ENCODE measurements at regions not wholly inside any gene's neighbourhood (a gene's known extent, or its start where the extent isn't known, plus 50 kb on each side); places are given as distances from the start of the nearest gene placed in this dataset.
"Not testable (repeated sequence)": the region's sequence is repeated elsewhere in the genome, so short reads cannot be mapped to it uniquely, and the experiment has no call there.

- in situ Hi-C loops (cut with HindIII; ENCODE audit: low sequenced_read_pairs), result no loop called here
These were observed 195.9 kb downstream of the ACKR3 start for GRCh38 chr2:236765478-236765877.

GRCh38 chr2:236766850-236767249 lies 197.2 kb downstream of the ACKR3 start:
- in situ Hi-C loops (cut with HindIII; ENCODE audit: low sequenced_read_pairs), result no loop called here

GRCh38 chr2:236767941-236768340 lies 198.3 kb downstream of the ACKR3 start:
- in situ Hi-C loops (cut with HindIII; ENCODE audit: low sequenced_read_pairs), result no loop called here

GRCh38 chr2:236768393-236769140 lies 198.9 kb downstream of the ACKR3 start:
- in situ Hi-C loops (cut with HindIII; ENCODE audit: low sequenced_read_pairs), result no loop called here

- in situ Hi-C loops (cut with HindIII; ENCODE audit: low sequenced_read_pairs), result no loop called here
These were observed 200.5 kb downstream of the ACKR3 start for GRCh38 chr2:236769981-236770671.

- in situ Hi-C loops (cut with HindIII; ENCODE audit: low sequenced_read_pairs), result no loop called here
These were observed 202.7 kb downstream of the ACKR3 start for GRCh38 chr2:236772220-236772837.

GRCh38 chr2:236773206-236773605 lies 203.6 kb downstream of the ACKR3 start:
- in situ Hi-C loops (cut with HindIII; ENCODE audit: low sequenced_read_pairs), result no loop called here

GRCh38 chr2:236774171-236774570 lies 204.5 kb downstream of the ACKR3 start:
- in situ Hi-C loops (cut with HindIII; ENCODE audit: low sequenced_read_pairs), result no loop called here

GRCh38 chr2:236775511-236775910 lies 205.9 kb downstream of the ACKR3 start:
- in situ Hi-C loops (cut with HindIII; ENCODE audit: low sequenced_read_pairs), result no loop called here

- in situ Hi-C loops (cut with HindIII; ENCODE audit: low sequenced_read_pairs), result no loop called here
These were observed 206.6 kb downstream of the ACKR3 start for GRCh38 chr2:236776206-236776605.

- in situ Hi-C loops (cut with HindIII; ENCODE audit: low sequenced_read_pairs), result no loop called here
These were observed 207.1 kb downstream of the ACKR3 start for GRCh38 chr2:236776695-236777251.

- in situ Hi-C loops (cut with HindIII; ENCODE audit: low sequenced_read_pairs), result no loop called here
These were observed 207.8 kb downstream of the ACKR3 start for GRCh38 chr2:236777408-236777807.

- in situ Hi-C loops (cut with HindIII; ENCODE audit: low sequenced_read_pairs), result no loop called here
These were observed 212.6 kb downstream of the ACKR3 start for GRCh38 chr2:236781933-236782816.

- in situ Hi-C loops (cut with HindIII; ENCODE audit: low sequenced_read_pairs), result no loop called here
These were observed 213.3 kb downstream of the ACKR3 start for GRCh38 chr2:236782938-236783337.

GRCh38 chr2:236783417-236784020 lies 213.9 kb downstream of the ACKR3 start:
- in situ Hi-C loops (cut with HindIII; ENCODE audit: low sequenced_read_pairs), result no loop called here

GRCh38 chr2:236785611-236786057 lies 216.0 kb downstream of the ACKR3 start:
- in situ Hi-C loops (cut with HindIII; ENCODE audit: low sequenced_read_pairs), result no loop called here

GRCh38 chr2:236786751-236787150 lies 217.1 kb downstream of the ACKR3 start:
- in situ Hi-C loops (cut with HindIII; ENCODE audit: low sequenced_read_pairs), result no loop called here

- in situ Hi-C loops (cut with HindIII; ENCODE audit: low sequenced_read_pairs), result not testable (repeated sequence)
These were observed 217.8 kb downstream of the ACKR3 start for GRCh38 chr2:236787376-236787775.

- in situ Hi-C loops (cut with HindIII; ENCODE audit: low sequenced_read_pairs), result no loop called here
These were observed 218.3 kb downstream of the ACKR3 start for GRCh38 chr2:236787885-236788284.

- in situ Hi-C loops (cut with HindIII; ENCODE audit: low sequenced_read_pairs), result no loop called here
These were observed 221.3 kb downstream of the ACKR3 start for GRCh38 chr2:236790963-236791362.
